T-helper 2 cell treated with Interferon-gamma antibody and Interleukin-4, amounts not matched to agents 5 μg/mL and 100 μg/mL, for 36 hours (primary cell): ENCODE measurements at regions not wholly inside any gene's neighbourhood (a gene's known extent, or its start where the extent isn't known, plus 50 kb on each side); places are given as distances from the start of the nearest gene placed in this dataset.

Source experiments
- DNase-seq: peaks from one replicate; pipeline ENCODE4 v3.0.0; 2021; ENCODE audit warnings: low spot score
- H3K27ac Mint-ChIP-seq: one replicate; pipeline ENCODE4 v1.8.0; 2021; ENCODE audit warnings: mild to moderate bottlenecking, mixed read lengths
- H3K27me3 Mint-ChIP-seq: one replicate; pipeline ENCODE4 v1.8.0; 2021; ENCODE audit warnings: low read depth, mixed read lengths
- H3K36me3 Mint-ChIP-seq: one replicate; pipeline ENCODE4 v1.8.0; 2021; ENCODE audit warnings: low read depth, mixed read lengths
- H3K4me1 Mint-ChIP-seq: one replicate; pipeline ENCODE4 v1.8.0; 2021; ENCODE audit warnings: low read depth, mixed read lengths
- H3K4me3 Mint-ChIP-seq: one replicate; pipeline ENCODE4 v1.8.0; 2022; ENCODE audit warnings: mild to moderate bottlenecking, moderate library complexity, mixed read lengths
- H3K9me3 Mint-ChIP-seq: one replicate; pipeline ENCODE4 v1.8.0; 2021; ENCODE audit warnings: mixed read lengths

GRCh38 chr20:24096864-24097450, 108.4 kb upstream of the GGTLC1 start:
- H3K27ac Mint-ChIP-seq: no peak overlapping the region

DNA sequence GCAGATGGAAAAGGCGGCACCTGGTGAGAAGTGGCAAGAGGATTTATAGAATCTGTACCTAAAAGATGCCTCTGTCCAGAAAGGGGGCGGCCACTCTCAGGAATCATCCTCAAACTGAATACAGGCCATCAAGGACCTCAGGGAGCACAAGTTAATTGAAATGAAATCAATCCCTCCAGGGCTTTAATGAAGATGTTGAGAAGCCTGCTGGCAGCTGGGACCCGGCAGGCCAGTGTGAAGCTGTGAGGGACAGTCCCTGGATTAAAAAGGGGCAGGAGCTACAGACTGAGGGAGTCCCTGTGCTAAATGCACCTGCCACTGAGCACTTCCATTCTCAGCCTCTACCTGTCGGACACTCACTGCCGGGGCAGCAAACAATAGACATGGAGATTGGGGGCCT, 107.7 kb upstream of the GGTLC1 start:
- H3K4me3 Mint-ChIP-seq: no peak overlapping the region
- peaks cover 6% of the 10 kb centered on the region for H3K27me3 Mint-ChIP-seq
- H3K27ac Mint-ChIP-seq: no peak overlapping the region

More at GRCh38 chr20:24096864-24097450, 108.4 kb upstream of the GGTLC1 start:
- H3K4me3 Mint-ChIP-seq: no peak overlapping the region
- peaks cover 11% of the 10 kb centered on the region for H3K4me1 Mint-ChIP-seq
- H3K9me3 Mint-ChIP-seq: no peaks in the 10 kb centered on the region
- H3K36me3 Mint-ChIP-seq: no peaks in the 10 kb centered on the region
- DNase-seq: no peak
- peaks cover 6% of the 10 kb centered on the region for H3K27me3 Mint-ChIP-seq

DNA sequence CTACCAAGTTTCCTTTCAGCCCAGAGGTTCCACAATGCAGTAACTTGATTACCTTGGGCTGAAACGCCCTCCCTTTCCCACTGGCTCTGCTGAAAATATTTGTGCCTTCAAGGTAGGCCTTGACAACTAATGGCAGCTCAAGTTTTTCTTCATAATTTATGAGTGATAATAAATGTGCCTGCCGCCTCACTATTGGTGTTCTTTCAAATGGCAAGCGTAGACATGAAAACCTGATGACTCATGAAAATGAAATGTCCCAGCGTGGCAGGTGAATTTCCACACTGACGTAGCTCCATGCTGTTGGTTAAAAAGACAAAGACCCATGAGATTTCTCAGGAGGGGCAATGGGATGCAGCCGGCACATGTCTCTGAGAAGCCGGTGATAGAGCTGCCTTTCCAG, 107.2 kb upstream of the GGTLC1 start:
- no peaks in the 10 kb centered on the region for H3K36me3 Mint-ChIP-seq
- H3K27ac Mint-ChIP-seq: no peak overlapping the region
- no peak for DNase-seq
- H3K27me3 Mint-ChIP-seq: peaks cover 6% of the 10 kb centered on the region
- no peak overlapping the region for H3K4me3 Mint-ChIP-seq
- H3K9me3 Mint-ChIP-seq: no peaks in the 10 kb centered on the region
- H3K4me1 Mint-ChIP-seq: peaks cover 8% of the 10 kb centered on the region

More for the DNA sequence above, 107.7 kb upstream of the GGTLC1 start:
- Mint-ChIP-seq H3K36me3 (no peaks in the 10 kb centered on the region), H3K9me3 (no peaks in the 10 kb centered on the region), H3K4me1 (peaks cover 8% of the 10 kb centered on the region)
- DNase-seq: no peak

DNA sequence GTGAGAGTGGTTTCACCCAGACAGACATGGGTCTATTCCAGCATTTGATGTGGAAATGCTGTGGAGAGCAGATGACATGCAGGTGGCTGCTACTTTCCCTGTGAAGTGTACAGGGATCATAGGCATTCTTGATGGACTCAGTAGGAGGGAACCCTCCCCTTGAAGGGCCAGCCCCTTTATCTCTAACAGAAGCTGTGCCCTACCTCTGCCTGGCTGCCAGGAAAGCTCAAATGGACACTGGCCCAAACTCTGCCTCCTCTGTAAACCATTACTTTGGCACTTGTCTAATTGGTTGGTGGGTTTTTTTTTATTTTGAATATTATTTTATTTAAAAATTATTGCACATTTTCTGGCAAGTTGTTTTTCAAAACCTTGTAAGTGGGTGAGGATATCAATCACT, 106.7 kb upstream of the GGTLC1 start:
- H3K36me3 Mint-ChIP-seq: no peaks in the 10 kb centered on the region
- no peak overlapping the region for H3K27ac Mint-ChIP-seq
- DNase-seq: no peak
- peaks cover 8% of the 10 kb centered on the region for H3K27me3 Mint-ChIP-seq
- H3K4me3 Mint-ChIP-seq: no peak overlapping the region
- peaks cover 4% of the 10 kb centered on the region for H3K4me1 Mint-ChIP-seq
- no peaks in the 10 kb centered on the region for H3K9me3 Mint-ChIP-seq

DNA sequence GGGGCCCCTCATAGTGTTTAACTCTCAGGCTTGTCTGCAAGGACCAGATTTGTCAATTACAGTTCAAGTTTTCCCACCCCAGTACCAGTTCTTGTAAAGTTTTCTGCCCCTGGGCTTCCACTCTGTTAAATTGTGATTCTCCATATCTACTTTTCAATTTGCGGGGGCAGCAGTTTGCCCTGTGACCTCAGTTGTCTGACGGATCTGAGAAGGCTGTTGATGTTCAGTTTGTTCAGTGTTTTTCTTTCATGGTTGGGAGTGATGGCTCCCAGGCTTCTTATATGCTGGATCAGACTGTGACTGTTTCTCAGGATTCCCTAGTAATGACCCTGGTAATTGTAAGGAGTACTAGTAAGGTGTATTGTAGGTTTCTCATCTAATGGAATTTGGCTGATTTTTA, 101.0 kb upstream of the GGTLC1 start:
- no peaks in the 10 kb centered on the region for H3K9me3 Mint-ChIP-seq
- no peaks in the 10 kb centered on the region for H3K4me1 Mint-ChIP-seq
- H3K36me3 Mint-ChIP-seq: no peaks in the 10 kb centered on the region
- no peak overlapping the region for H3K4me3 Mint-ChIP-seq
- peaks cover 5% of the 10 kb centered on the region for H3K27me3 Mint-ChIP-seq
- H3K27ac Mint-ChIP-seq: no peak overlapping the region
- no peak for DNase-seq

DNA sequence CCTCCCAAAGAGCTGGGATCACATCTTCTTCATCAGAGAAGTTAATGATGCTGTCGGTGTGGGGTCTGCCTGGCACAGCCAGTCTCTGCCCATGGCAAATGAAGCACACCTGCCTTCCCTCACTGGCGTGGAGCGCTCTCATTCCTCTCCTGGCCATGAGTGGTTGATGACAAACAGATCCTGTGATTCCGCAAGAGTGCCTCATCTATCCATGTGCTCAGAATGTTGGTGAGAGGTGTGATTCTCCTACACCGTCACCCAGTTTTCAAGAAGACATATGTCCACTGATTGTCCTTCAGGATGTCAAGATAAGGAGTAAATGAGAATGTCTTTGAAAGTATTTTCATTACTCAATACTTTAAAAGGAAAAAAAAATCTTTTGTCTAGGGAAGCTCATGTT, 97.5 kb upstream of the GGTLC1 start:
- H3K9me3 Mint-ChIP-seq: no peaks in the 10 kb centered on the region

GRCh38 chr20:24084281-24084680, 95.7 kb upstream of the GGTLC1 start:
- Mint-ChIP-seq H3K4me3 (no peak overlapping the region), H3K27me3 (peaks cover 5% of the 10 kb centered on the region), H3K9me3 (no peaks in the 10 kb centered on the region), H3K4me1 (no peaks in the 10 kb centered on the region), H3K36me3 (no peaks in the 10 kb centered on the region), H3K27ac (no peak overlapping the region)
- DNase-seq: no peak

More for the DNA sequence above, 97.5 kb upstream of the GGTLC1 start:
- Mint-ChIP-seq H3K27me3 (peaks cover 8% of the 10 kb centered on the region), H3K4me3 (no peak overlapping the region), H3K36me3 (no peaks in the 10 kb centered on the region), H3K27ac (no peak overlapping the region), H3K4me1 (no peaks in the 10 kb centered on the region)
- no peak for DNase-seq

- no peaks in the 10 kb centered on the region for H3K4me1 Mint-ChIP-seq
- H3K27ac Mint-ChIP-seq: no peak overlapping the region
- H3K9me3 Mint-ChIP-seq: no peaks in the 10 kb centered on the region
- no peak for DNase-seq
- H3K36me3 Mint-ChIP-seq: no peaks in the 10 kb centered on the region
- H3K4me3 Mint-ChIP-seq: no peak overlapping the region
- peaks cover 3% of the 10 kb centered on the region for H3K27me3 Mint-ChIP-seq
These were observed 92.5 kb upstream of the GGTLC1 start for GRCh38 chr20:24081077-24081476.

DNA sequence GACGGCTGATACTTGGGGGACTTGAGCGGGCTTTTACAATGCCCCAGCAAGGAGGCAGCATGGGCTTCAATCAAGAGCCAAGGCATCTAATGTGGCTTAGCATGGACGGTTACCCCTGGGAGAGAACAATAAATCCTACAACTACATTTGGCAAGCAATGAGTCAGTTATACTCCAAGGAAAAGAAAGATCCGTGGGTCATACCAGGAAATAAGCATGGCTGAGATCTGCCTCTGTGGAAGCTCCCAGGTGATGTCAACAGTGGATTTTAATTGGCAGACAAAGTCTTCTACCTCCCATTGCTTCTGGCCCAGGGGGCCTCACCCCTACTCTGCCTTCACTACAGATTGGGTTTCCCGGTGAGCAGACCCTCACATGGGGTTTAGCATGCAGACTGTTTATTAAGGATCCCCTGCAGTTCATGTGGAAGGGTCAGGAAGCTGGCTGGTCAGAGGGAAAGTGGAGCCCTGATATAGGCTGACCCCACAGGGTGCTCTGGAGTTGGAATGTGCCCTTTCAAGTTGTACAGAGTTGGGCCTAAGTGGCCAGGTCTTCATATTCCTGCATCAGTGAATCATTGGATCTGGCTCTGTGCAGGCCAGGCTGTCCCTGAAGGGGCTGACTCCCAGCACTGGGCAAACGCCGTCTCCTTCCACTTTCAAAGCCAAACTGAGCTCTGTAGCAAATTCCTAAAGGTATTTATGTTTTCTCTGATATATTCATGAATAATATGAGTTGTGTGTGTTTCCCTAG, 91.3 kb upstream of the GGTLC1 start:
- DNase-seq: no peak
- H3K27me3 Mint-ChIP-seq: peaks cover 3% of the 10 kb centered on the region
- H3K9me3 Mint-ChIP-seq: no peaks in the 10 kb centered on the region
- H3K4me3 Mint-ChIP-seq: no peak overlapping the region
- no peak overlapping the region for H3K27ac Mint-ChIP-seq
- H3K4me1 Mint-ChIP-seq: no peaks in the 10 kb centered on the region
- no peaks in the 10 kb centered on the region for H3K36me3 Mint-ChIP-seq

GRCh38 chr20:24077145-24077544, 88.6 kb upstream of the GGTLC1 start:
- Mint-ChIP-seq H3K27ac (no peak overlapping the region), H3K4me3 (no peak overlapping the region), H3K9me3 (peaks cover 2% of the 10 kb centered on the region), H3K4me1 (no peaks in the 10 kb centered on the region), H3K27me3 (no peaks in the 10 kb centered on the region), H3K36me3 (no peaks in the 10 kb centered on the region)
- DNase-seq: no peak

- Mint-ChIP-seq H3K4me1 (peaks cover 9% of the 10 kb centered on the region), H3K27ac (no peak overlapping the region), H3K36me3 (peaks cover 2% of the 10 kb centered on the region), H3K27me3 (peaks cover 3% of the 10 kb centered on the region), H3K9me3 (peaks cover 24% of the 10 kb centered on the region), H3K4me3 (no peak overlapping the region)
- no peak for DNase-seq
These were observed 82.1 kb upstream of the GGTLC1 start for GRCh38 chr20:24070679-24071078.

- Mint-ChIP-seq H3K9me3 (peaks cover 19% of the 10 kb centered on the region), H3K27ac (peak overlapping the region; percentile 42), H3K4me1 (peaks cover 11% of the 10 kb centered on the region), H3K36me3 (peaks cover 2% of the 10 kb centered on the region), H3K27me3 (peaks cover 3% of the 10 kb centered on the region), H3K4me3 (peak overlapping the region; percentile 66)
- DNase-seq: no peak
These were observed 77.6 kb upstream of the GGTLC1 start for GRCh38 chr20:24066076-24066700.

GRCh38 chr20:24064915-24065314, 76.3 kb upstream of the GGTLC1 start:
- H3K9me3 Mint-ChIP-seq: peaks cover 8% of the 10 kb centered on the region
- peaks cover 11% of the 10 kb centered on the region for H3K4me1 Mint-ChIP-seq
- H3K36me3 Mint-ChIP-seq: no peaks in the 10 kb centered on the region
- H3K27ac Mint-ChIP-seq: no peak overlapping the region
- H3K27me3 Mint-ChIP-seq: no peaks in the 10 kb centered on the region
- no peak overlapping the region for H3K4me3 Mint-ChIP-seq
- no peak for DNase-seq

DNA sequence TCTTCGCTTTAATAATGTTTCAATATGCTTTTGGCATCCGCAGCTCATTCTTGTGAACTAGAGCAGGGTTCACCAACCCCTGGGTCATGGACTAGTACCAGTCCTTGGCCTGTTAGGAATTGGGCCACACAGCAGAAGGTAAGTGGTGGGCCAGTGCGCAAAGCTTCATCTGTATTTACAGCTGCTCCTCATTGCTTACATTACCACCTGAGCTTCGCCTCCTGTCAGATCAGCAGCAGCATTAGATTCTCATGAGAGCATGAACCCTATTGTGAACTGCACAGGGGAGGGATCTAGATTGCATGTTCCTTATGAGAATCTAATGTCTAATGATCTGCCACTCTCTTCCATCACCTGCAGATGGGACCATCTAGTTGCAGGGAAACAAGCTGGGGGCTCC, 75.5 kb upstream of the GGTLC1 start:
- Mint-ChIP-seq H3K27me3 (no peaks in the 10 kb centered on the region), H3K4me3 (no peak overlapping the region), H3K36me3 (no peaks in the 10 kb centered on the region), H3K4me1 (peaks cover 11% of the 10 kb centered on the region), H3K27ac (no peak overlapping the region), H3K9me3 (peaks cover 8% of the 10 kb centered on the region)
- DNase-seq: no peak
